CD4-positive, alpha-beta T cell treated with Interleukin-17A for 4 hours (primary cell): ENCODE measurements at regions not wholly inside any gene's neighbourhood (a gene's known extent, or its start where the extent isn't known, plus 50 kb on each side); places are given as distances from the start of the nearest gene placed in this dataset.
"Not testable (repeated sequence)": the region's sequence is repeated elsewhere in the genome, so short reads cannot be mapped to it uniquely, and the experiment has no call there.

ENCODE experiments used
- DNase-seq: peaks from one replicate; pipeline ENCODE4 v3.0.0-alpha.2; 2020; ENCODE audit warnings: mixed read lengths

- DNase-seq = no peak
Observed at GRCh38 chrX:94633237-94633636, 959.2 kb downstream of the FAM133A start.

- DNase-seq = no peak
Observed at GRCh38 chrX:94635003-94635402, 961.0 kb downstream of the FAM133A start.

- DNase-seq = no peak
Observed at GRCh38 chrX:94645726-94646125, 971.7 kb downstream of the FAM133A start.

GRCh38 chrX:94655180-94655579 is 981.2 kb downstream of the FAM133A start:
- no peak for DNase-seq

GRCh38 chrX:94662689-94663088 is 988.7 kb downstream of the FAM133A start:
- DNase-seq = no peak

- DNase-seq = no peak
Observed at GRCh38 chrX:94676285-94676684, 1002.3 kb downstream of the FAM133A start.

GRCh38 chrX:94686071-94686470 is 1012.1 kb downstream of the FAM133A start:
- no peak for DNase-seq

GRCh38 chrX:94695910-94696309 is 1021.9 kb downstream of the FAM133A start:
- no peak for DNase-seq

GRCh38 chrX:94704348-94705256 is 1030.6 kb downstream of the FAM133A start:
- DNase-seq = not testable (repeated sequence)

GRCh38 chrX:94721386-94721785 is 1047.4 kb downstream of the FAM133A start:
- no peak for DNase-seq

GRCh38 chrX:94722578-94722977 is 1048.6 kb downstream of the FAM133A start:
- no peak for DNase-seq

- no peak for DNase-seq
Observed at GRCh38 chrX:94742772-94743171, 1068.8 kb downstream of the FAM133A start.

- no peak for DNase-seq
Observed at GRCh38 chrX:94743478-94743877, 1069.5 kb downstream of the FAM133A start.

- DNase-seq = no peak
Observed at GRCh38 chrX:94744786-94745185, 1070.8 kb downstream of the FAM133A start.

GRCh38 chrX:94751611-94752010 is 1077.6 kb downstream of the FAM133A start:
- no peak for DNase-seq

- DNase-seq = no peak
Observed at GRCh38 chrX:94752434-94753169, 1078.6 kb downstream of the FAM133A start.

GRCh38 chrX:94758130-94758529 is 1084.1 kb downstream of the FAM133A start:
- no peak for DNase-seq

GRCh38 chrX:94775640-94776039 is 1101.6 kb downstream of the FAM133A start:
- no peak for DNase-seq

- DNase-seq = no peak
Observed at GRCh38 chrX:94813541-94813940, 1139.5 kb downstream of the FAM133A start.

- no peak for DNase-seq
Observed at GRCh38 chrX:94814216-94814615, 1140.2 kb downstream of the FAM133A start.

- no peak for DNase-seq
Observed at GRCh38 chrX:94830717-94831116, 1156.7 kb downstream of the FAM133A start.

- no peak for DNase-seq
Observed at GRCh38 chrX:94831364-94831763, 1157.4 kb downstream of the FAM133A start.

- DNase-seq = no peak
Observed at GRCh38 chrX:94834226-94834625, 1160.2 kb downstream of the FAM133A start.

- no peak for DNase-seq
Observed at GRCh38 chrX:94850811-94851210, 1176.8 kb downstream of the FAM133A start.
